ENCODE measurements at regions not wholly inside any gene's neighbourhood (a gene's known extent, or its start where the extent isn't known, plus 50 kb on each side); places are given as distances from the start of the nearest gene placed in this dataset.

DNA sequence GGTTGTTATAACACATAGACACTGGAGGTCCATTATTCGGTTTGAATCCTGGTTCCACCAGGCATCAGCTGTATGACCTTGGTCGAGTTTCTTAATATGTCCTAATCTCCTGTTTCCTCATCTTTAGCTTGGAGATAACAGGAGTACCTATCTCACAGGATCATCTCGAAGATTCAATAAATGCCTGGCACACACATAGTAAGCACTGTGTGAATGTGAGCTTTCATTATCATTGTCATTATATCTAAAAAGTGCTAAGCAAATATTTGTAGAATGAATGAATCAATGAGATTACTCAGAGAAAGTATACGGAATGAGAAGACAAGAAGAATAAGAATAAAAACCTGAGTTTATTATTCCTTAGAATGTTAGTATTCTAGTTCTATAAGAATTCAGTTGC is 227.4 kb upstream of the CFAP20DC start:
- no peak for DNase-seq

DNA sequence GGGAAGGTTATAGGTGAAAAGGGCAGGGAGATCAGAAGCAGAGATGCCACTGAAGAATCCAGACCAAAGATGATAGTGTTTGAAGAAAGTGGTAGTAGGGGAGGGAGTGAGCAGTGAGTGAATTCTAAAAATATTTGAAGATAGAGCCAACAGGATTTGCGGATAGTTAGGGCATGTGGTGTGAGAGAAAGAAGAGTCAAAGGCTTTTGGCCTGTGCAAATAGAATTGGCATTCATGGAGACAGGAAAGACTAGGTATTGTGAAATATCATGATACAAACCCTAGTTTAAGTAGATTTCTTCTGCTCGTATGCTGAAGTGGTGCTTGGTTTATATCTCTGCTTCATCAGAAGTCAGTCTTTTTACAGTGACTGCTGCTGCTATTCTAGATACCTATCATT is 224.2 kb upstream of the CFAP20DC start:
- no peak for DNase-seq

DNA sequence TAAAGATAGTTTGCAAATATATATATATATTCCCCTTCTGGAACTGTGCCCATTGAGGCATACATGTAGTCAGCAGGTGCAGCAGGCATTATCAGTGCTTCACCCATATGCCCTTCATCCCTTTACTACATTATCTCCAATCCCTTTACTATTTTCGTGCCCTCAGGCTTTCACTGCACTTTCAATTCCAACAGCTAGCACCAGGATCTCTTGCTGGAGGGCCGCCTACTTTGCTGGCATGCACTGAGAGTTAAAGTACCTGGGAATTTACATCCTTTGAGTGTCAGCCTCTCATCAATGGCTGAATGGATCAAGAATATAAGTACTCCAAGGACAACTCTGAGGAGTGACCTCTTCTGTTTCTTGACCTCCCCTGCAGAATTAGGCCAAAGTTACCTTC is 222.1 kb upstream of the CFAP20DC start:
- DNase-seq, result no peak

DNA sequence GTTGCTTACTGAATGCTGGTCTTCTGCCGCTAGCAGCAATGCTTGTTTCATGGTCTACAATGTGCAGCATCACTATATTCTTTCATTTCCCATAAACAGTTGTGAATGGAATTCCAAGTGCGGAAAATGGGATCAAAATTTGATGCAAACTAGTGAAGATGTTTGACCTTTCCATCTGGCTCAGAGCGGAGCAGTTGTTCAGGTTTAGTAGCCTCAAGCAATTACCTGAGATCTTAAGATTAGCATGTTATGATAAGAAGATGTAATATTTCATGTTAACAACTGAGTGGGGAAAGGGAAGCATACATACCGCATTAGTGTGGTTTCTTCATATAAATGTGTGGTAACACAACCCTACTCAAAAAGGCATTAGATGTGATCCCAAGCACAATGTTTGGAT is 221.1 kb upstream of the CFAP20DC start:
- DNase-seq, result no peak

DNA sequence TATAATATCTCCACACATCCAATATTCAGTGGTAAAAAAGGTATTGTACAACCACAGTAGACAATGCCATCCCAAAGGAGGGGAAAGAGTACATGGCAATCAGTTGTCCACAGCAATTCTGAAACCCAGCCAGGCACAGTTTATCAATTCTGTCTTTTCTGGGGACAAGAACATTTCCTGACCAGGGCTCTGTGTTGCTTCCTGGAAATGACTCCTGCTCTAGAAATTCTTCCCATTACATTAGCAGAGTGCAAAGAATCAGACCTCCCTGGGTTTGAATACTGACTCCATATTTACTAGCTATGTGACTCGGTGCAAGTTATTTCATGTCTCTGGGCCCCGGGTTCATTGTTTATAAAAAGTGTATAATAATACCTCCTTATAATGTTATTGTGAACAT is 220.4 kb upstream of the CFAP20DC start:
- DNase-seq, result no peak

DNA sequence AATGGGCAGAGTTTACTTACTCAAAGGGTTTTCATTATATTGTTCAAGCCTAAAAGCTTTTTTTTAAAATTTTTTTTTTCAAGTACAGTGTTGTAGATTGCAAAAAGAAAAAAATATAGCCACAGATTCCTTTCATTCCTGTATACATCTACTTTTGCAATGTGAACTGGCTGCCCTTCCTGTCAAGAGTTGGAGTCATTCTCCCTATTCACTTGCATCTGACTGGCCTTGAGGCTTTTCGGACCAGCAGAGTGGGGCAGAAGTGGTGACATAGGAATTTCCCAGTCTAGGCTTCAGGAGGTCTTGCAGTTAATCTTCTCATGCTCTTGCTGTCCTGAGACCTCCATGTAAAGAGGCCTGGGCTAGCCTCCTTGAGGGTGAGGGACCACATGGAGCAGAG is 218.3 kb upstream of the CFAP20DC start:
- DNase-seq, result no peak

DNA sequence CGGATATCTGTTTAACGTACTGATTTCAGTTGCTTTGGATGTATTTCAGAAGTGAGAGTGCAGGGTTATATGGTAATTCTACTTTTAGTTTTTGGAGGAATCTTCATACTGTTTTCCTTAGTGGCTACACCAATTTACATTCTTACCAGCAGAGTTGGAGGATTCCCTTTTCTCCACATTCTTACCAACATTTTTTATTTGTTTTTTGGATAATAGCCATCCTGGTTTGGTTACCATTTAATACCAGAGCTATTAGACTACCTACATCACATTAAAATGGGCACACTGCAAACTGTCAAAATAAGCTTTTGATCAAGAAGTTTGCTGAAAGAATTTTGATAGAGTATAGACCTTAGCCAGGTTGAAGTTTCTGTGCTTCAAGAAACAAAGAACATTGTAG is 217.2 kb upstream of the CFAP20DC start:
- DNase-seq, result no peak

DNA sequence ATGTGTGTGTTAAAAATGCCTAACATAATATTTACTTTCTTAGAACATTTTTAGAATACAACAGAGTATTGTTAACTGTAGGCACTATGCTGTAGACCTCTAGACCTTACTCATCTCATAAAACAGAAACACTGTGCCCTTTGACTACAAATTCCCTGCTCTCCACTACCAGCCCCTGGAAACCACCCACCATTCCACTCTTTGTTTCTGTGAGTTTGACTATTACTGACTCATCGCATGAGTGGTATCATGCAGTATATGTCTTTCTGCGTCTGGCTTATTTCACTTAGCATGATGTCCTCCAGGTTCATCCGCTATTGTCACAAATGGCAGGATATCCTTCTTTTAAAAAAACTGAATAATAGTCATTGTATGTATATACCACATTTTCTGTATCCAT is 216.7 kb upstream of the CFAP20DC start:
- DNase-seq, result no peak

DNA sequence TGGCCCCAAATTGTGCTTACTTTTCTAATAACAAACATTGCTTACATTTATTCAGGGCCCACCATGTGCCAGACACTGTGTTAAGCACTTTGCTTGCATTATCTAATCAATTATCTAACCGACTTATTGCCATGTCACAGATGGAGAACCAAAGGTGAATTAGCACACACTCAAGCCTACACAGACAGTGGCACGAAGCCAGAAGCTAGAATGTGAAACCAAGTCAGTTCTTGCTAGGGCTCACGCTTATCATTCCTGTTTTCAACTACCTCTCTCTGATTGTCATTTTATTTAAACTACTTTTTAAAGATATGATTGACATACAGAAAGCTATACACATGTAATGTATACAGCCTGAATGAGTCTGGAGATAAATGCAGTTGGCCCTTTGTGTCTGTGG is 215.7 kb upstream of the CFAP20DC start:
- no peak for DNase-seq

DNA sequence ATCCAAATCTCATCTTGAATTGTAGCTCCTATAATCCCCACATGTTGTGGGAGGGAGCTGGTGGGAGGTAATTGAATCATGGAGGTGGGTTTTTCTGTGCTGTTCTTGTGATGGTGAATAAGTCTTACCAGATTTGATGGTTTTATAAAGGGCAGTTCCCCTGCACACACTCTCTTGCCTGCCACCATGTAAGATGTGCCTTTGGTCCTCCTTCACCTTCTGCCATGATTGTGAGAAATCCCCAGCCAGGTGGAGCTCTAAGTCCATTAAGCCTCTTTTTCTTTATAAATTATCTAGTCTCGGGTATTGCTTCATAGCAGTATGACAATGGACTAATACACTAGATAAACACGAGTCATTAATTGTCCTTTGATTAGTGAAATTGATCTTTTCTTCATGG is 214.5 kb upstream of the CFAP20DC start:
- DNase-seq, result no peak

DNA sequence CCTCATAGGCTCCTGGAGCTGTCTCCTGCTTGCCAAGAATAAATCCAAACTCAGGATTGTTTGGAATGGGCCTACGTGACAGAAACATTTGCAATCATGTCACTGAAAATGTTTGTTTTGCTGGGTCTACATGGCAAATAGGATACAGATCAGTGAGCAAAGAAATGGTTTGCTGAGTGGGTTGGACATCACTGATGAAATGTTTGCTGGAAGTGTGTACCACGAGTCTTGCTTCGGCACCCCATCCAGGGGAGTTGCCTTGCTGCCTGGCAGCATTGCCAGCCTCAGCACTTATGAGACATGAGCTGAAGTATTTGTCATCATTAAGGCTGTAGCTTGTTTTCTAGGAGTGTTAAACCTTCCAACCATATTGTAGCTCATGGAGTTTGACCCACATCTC is 213.3 kb upstream of the CFAP20DC start:
- no peak for DNase-seq

DNA sequence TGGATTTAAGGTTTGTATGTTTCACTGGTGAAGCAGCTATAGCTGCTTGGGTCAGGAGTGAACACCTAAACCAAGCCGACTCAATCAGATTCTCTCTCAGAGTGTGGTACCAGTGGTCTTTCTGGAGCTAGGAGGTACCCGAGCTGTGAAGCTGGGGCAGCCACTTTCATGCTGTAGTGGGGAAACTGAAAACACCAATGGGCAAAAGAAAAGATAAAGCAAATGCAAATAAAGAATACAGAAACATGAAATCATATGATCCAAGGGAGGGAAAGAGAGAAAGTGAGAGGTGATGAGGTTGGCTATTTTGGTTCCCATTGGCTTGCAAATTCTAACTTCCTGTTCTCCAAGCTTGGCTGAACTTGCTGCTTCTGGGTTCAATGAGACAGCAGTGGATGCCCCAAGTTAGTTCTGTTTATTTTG is 212.3 kb upstream of the CFAP20DC start:
- DNase-seq, result no peak

DNA sequence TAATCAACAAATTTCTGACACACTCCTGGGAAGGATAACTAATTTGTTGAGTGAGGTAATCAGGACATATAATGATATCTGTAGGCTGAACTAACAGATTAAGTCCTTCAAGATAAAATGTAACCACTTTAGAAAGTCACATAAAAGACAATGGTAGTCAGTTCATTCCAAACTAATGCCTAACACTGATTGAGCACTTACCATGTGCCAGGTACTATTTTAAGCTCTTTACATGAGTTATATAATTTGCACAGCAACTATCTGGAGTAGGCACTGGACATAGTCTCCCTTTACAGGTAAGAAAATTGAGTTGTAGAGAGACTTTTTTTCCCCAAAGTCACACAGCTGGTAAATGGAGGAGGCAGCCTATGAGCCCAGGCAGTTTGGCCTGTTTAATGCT is 211.2 kb upstream of the CFAP20DC start:
- no peak for DNase-seq

DNA sequence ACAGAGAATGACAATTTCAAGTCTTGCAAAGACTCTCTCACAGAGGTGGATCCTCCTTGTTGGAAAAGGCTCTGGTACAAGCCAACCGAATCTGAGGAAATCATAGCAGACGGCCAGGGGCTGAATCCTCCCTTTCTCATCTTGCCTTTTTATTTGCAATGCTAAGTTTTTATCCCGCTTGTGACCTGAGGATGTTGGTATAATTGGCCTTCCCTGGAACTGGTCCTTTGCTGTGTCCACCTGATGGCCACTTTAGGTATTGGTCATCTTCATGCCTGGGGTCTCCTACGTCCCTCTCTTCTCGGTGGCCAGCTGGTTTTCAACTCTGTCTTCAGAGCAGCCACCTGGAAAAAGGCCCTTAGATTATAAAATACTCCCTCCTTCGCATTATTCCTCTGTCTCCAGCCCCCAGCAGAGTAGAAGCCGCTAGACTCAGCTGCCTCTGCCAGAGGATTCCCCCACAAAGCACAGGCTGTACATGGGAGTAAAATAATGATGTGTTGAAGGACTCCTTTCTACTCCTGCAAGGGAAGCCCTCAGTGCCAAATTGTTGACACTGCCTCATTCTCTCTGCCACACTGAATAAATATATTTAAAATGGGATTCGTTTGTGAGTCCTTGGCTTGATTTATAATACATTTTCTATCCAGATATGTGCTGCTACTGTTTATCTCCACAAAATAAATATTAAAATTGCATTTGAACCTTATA is 208.9 kb upstream of the CFAP20DC start:
- DNase-seq, result no peak

DNA sequence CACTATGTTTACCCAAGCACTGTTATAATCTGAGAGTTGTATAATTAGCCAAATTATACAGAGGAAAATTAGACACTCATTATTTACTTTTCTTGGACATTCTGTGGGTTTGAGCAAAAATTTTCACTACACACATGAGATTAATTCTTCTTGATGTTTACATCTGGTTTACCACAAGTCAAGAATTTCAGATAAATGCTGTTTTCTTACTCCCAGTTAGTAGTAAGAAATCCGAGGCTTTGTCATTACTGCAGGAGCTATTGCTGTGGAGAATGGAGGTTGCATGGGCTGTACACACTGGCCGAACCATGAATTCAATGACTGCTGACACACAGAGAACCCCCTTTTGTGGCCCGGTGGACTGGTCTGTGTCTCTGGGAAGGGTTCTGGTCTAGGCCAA is 207.7 kb upstream of the CFAP20DC start:
- no peak for DNase-seq

DNA sequence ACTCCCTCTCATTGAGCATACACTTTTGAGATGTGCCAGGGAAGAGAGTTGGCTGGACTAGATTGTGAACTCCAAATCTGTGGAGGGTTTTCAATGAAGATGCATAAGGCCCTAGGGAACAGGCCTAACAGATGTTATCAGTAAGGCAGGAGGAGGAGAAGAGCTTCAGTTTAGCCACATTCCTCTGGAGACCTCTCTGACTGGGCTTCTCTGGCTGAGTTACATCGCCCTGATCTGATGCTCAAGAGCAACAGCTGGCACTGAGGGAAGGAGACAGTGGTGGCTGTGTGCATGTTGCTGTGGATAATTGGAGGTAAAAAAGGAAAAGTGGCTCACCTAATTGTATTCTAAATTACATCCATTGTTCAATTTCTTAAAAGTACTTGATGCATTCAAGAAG is 206.4 kb upstream of the CFAP20DC start:
- no peak for DNase-seq

DNA sequence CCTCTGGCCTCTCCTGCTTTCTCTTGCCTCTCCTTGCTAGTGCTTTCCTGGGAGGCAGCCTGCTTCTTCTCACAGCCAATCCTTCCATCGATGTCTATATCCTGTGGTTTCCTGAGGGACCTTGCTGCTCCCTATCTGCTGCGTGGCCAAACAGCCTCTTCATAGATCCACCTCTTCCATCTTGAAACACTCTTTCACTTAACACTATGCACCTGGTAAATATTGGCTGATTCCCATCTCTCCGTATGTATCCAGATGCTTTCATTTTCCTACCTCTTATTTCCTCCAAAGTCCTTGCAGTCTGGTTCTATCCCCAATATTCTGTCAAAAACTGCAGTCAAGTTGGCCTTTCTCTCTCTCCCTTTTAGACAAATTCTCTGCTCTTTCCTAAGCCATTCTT is 205.2 kb upstream of the CFAP20DC start:
- no peak for DNase-seq

DNA sequence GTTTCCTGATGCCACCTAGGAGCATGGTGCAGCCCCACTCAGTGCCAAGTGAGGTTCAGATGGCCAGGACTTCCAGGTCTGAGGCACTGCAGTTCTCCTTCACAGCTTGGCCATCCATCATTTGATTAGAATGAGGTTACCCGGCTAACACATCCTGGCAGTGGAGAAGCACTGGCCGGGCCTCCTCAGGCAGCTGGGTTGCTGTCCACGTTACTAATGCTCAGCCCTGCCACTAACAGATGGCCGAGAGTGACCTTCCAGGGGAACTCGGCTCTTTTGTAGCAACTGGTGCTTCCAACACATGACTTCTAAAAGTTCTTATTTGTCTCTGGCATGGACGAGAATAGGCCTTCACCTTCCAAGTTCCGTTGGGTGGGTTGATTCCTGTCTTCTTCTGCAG is 204.6 kb upstream of the CFAP20DC start:
- DNase-seq, result no peak

DNA sequence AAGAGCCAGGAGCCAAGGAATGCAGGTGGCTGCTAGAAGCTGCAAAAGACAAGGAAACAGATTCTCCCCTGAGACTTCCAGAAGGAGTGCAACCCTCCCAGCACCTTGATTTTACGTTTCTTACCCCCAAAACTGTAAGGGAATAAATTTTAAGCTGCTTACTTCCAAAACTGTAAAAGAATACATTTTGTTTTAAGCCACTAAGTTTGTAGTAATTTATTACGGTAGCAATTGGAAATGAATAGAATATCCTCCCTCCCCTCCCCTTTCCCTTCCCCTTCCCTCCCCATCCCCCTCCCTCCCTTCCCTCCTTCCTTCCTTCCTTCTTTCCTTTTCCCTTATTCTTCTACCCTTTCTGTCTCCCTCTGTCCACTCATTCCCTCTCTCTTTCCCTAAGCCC is 203.7 kb upstream of the CFAP20DC start:
- no peak for DNase-seq

DNA sequence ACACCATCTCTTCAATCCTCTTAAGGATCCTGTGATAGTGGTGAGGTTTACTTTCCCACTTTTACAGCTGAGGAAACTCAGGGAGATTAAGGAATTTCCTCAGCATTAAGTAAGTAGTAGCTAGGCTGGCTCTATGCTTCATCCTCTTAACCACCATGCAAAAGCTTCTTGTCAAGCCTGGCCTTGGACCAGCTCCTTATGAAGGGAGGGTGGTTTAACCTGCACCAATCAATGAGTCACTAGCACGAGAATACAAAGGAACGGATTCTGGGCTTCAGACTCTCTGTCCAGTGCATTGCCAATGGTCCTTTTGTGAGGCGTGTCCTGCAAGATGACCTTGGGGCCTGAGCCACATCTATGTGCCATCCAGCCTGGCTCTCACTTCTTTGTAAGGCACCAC is 202.0 kb upstream of the CFAP20DC start:
- DNase-seq, result no peak

DNA sequence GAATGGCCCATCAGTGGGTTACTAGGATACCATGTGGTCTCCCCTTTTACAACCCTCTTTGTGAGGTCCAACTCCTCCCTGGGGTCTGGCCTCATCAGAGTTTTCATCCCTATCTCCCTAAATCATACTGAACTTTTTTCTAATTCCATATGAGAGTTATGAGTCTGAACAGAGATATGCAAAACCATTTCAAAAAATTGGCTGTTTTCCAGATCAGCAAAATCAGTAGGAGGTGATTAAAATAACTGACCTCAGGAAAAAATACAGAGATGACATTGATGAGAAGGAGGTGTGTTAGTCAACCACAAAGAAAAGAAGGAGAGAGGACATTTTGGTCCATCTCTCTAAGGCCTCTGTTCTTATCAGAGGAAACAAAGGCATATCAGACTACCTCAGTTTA is 200.8 kb upstream of the CFAP20DC start:
- DNase-seq, result no peak

DNA sequence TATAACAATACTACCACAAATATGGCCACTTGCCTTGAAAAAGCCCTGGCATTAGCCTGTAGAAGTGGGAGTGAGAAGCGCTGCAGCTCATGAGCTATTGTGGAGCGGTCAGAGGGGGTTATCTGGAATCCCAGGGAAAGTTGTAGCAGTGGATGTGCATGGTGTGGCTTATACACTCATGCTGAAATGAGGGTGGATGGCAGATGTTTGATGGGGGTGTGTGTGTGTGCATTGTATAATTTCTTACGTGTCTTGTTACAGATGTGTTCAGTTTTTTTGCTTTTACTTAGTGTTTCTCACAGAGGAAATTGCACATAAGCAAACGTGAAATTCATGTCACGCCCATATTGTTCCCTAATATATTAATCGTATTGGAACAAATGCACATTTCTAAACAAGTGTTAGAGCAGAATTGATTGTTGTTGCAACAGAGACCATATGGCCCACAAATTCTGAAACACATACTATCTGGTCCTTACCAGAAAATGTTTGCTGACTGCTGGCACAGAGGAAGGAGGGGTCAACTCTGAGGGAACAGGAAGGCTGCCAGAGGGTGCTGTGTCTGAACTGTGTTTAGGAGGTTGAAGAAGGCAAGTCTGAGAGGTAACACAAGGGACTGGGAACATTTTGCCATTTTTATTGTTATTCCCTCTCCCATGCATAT is 200.0 kb upstream of the CFAP20DC start:
- no peak for DNase-seq

DNA sequence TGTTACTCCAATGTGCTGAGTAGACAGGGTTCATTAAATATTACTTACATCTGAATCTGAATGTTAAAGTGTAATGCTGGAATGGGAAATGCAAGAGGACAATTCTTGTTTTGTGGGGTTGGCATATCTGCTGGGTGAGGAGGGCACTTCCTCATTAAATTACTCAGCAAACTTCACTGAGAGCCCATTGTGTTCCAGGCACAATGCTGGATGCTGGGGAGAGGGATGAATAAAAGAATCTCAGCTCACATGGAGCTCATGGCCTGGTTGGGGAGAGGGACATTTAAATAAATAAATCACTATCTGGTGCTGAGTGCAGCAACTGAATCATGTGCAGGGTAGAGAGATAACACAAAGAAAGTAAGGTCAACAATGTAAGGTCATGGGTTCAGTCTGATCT is 199.2 kb upstream of the CFAP20DC start:
- no peak for DNase-seq

DNA sequence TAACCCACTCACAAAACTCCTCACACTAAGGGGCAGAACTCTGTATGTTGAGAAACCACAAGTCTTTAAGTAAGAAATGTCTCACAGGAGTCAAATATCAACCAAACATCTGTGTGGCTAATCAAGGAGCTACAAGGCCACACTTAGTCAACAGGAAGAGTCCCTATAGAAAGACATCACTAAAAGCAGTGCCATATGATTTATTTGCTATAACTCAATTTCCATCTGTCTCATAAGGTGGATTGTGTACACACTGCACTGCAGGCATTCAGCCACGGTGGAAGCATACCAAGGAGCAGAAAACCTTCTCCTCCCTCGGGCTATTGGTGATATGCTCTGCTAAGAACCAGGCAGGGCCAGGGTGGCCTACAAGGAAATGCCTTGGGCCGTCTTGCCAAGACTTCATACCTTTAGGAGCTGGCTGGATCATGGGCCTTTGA is 197.6 kb upstream of the CFAP20DC start:
- DNase-seq, result no peak

Data from activated CD4-positive, alpha-beta T cell treated with anti-CD3 and anti-CD28 coated beads, Interleukin-2, amount 50 U/mL, for 4 hours (primary cell).